RKO (cell line): ENCODE measurements at regions not wholly inside any gene's neighbourhood (a gene's known extent, or its start where the extent isn't known, plus 50 kb on each side); places are given as distances from the start of the nearest gene placed in this dataset.

Experiments used
- DNase-seq: peaks from one replicate; pipeline ENCODE4 v3.0.0-alpha.2; 2016; ENCODE audit warnings: low spot score

DNA sequence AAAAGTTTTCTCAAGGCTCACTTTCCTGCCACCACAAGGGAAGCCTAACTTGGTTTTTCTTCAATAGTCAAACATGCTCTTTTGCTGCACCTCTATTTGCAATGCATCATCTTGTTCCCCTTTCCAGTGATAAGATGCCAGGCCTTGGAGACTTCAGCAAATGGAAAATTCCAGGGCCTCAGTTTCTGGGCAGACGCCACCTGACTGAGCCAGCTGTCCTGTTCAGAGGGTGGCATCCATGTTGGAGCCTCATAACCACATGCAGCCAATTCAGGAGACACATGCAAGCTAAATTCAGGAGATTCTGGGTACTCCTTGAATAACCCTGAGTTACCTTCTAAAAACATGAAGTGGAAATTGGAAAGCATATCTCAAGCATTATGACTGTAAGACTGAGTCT is 51.8 kb upstream of the ADRA1D start:
- no peak for DNase-seq

DNA sequence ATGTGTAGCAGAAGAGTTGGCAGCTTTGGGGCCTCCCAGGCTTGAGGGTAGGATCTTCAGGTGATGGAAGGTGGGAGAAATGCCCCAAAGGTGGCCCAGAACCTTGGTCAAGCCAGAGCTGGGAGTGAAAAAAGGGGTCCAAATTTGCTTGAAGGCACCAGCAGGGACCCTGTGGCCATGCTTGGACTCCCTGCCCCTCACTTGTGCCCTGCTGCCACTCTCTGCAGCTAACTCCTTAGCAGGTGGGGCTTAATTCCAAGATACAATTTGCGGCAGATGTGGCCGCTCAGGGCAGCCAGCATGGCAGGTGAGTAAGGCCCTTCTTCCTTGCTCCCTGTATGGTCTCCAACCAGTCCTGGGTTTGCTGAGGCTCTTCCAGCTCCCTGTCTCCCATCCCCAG is 51.3 kb upstream of the ADRA1D start:
- DNase-seq = no peak

DNA sequence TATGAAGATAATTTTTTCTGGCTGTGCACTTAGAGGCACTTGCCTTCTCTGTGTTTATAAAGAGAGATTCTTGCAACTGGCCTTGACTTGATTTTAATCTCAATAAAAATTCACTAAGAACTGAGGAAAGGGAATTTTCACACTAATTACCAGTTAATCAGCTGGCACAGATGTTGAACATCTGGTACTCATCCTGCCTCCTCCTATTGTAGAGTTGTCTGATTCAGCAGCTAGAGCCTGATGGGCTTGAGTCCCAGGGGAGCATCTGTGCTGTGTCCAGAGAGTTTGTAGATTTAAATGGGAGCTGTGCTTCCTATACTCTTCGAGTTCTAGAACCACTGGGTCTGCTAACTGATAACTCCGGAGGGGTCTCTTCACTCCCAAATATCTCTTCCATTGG is 50.7 kb upstream of the ADRA1D start:
- DNase-seq = no peak

DNA sequence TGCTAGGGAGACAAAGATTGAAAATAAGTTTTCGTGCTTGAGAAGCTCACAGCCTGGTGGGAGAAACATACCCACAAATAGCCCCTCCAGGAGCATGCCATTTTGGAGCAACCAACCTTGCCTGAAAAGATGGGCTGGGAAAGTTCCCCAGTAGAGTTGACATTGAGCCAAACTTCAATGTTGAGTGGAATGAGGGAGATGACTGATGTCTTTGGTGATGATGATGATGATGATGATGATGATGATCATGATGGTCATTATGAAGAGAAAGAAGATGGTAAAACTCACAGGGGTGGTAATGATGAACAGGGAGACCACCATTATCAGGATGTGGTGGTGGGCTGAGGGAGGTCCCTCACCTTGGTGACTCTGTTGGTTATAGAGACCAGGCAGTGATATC is 50.1 kb upstream of the ADRA1D start:
- no peak for DNase-seq
